HepG2 (cell line): ENCODE measurements at regions not wholly inside any gene's neighbourhood (a gene's known extent, or its start where the extent isn't known, plus 50 kb on each side); places are given as distances from the start of the nearest gene placed in this dataset.

Experiments
- ATAC-seq: fragments of 200-7000 bp; cut with Tn5 transposase; 3 replicates; pipeline ENCODE4 v1.9.1; 2020; ENCODE audit warnings: mild to moderate bottlenecking, moderate library complexity
- BruUV-seq: library from RNA; stranded (reverse); fragments of 400-500 nt; replicated peaks from 2 replicates; lab custom pipeline; 2021; lab: Mats Ljungman, UMichigan
- CTCF ChIA-PET: fragments of 300-600 bp; formaldehyde crosslinking; extraction: SDS; loops from one replicate; lab custom pipeline; 2021; ENCODE audit warnings: low total read pairs, inconsistent platforms, low intra/inter-chr PET ratio; lab: Yijun Ruan, JAX
- POLR2A ChIA-PET: fragments of 350-600 bp; sonication (Branson Sonifier 250); formaldehyde crosslinking; loops from one replicate; lab custom pipeline; 2020; ENCODE audit warnings: antibody characterized with exemption, inconsistent platforms; lab: Yijun Ruan, JAX
- DNase-seq: peaks from one replicate; pipeline ENCODE4 v3.0.0-alpha.2; 2015; ENCODE audit warnings: low spot score
- FAIRE-seq: peaks from 3 replicates; lab custom pipeline; 2011; peaks lifted over from hg19 to GRCh38; lab: Jason Lieb, UNC
- H2AFZ ChIP-seq: one replicate; pipeline ENCODE4 v1.6.1; 2011; ENCODE audit warnings: low read length, inconsistent platforms
- H3K27ac ChIP-seq: fragments of 300-600 bp; 3 replicates; pipeline ENCODE4 v1.8.0; 2011; ENCODE audit warnings: mixed run types, mild to moderate bottlenecking, mixed read lengths, low read length, inconsistent platforms; ENCODE audit not compliant: insufficient read depth; ENCODE audit errors: extremely low read length
- H3K27me3 ChIP-seq, 2 experiments: fragments of 200-600 bp in 1 of 2; 2 replicates in 1 of 2; 3 replicates in 1 of 2; pipeline versions ENCODE4 v1.6.0 to v1.8.0; 2011; ENCODE audit warnings: low read length in 2 of 2, mild to moderate bottlenecking in 2 of 2, moderate library complexity in 2 of 2, inconsistent platforms in 1 of 2; ENCODE audit not compliant: insufficient read depth in 2 of 2, control insufficient read depth in 1 of 2
- H3K36me3 ChIP-seq, 2 experiments: fragments of 200-600 bp in 1 of 2; replicated peaks in 1 of 2; 2 replicates in 1 of 2; 3 replicates in 1 of 2; pipeline versions ENCODE4 v1.5.1 to v1.8.0; 2011; ENCODE audit warnings: low read length in 2 of 2, inconsistent platforms in 1 of 2; ENCODE audit not compliant: insufficient read depth in 2 of 2, control insufficient read depth in 1 of 2
- H3K4me1 ChIP-seq: 2 replicates; pipeline ENCODE4 v1.5.1; 2012; ENCODE audit warnings: low read length, inconsistent platforms; ENCODE audit not compliant: insufficient read depth
- H3K4me2 ChIP-seq: 2 replicates; pipeline ENCODE4 v1.6.0; 2011; ENCODE audit warnings: low read depth, low read length, inconsistent platforms
- H3K4me3 ChIP-seq, 3 experiments: fragments of 200-600 bp in 1 of 3; sonication (generic), shearing (Covaris generic) in 1 of 3; replicated peaks in 1 of 3; 2 replicates each; pipeline ENCODE4 v1.5.1; 2011 to 2016; ENCODE audit warnings: low read length in 3 of 3, inconsistent platforms in 2 of 3, low read depth in 2 of 3, mild to moderate bottlenecking in 2 of 3, control low read depth in 1 of 3, mixed read lengths in 1 of 3; ENCODE audit not compliant: insufficient read depth in 1 of 3
- H3K79me2 ChIP-seq: one replicate; pipeline ENCODE4 v1.6.1; 2011; ENCODE audit warnings: low read length, inconsistent platforms; ENCODE audit not compliant: insufficient read depth
- H3K9ac ChIP-seq: 2 replicates; pipeline ENCODE4 v1.6.0; 2011; ENCODE audit warnings: mild to moderate bottlenecking, low read depth, low read length, inconsistent platforms; ENCODE audit not compliant: insufficient read depth
- H3K9me3 ChIP-seq: 2 replicates; pipeline ENCODE4 v1.5.1; 2012; ENCODE audit warnings: mild to moderate bottlenecking, low read length
- H4K20me1 ChIP-seq: 2 replicates; pipeline ENCODE4 v1.6.0; 2011; ENCODE audit warnings: inconsistent platforms, mild to moderate bottlenecking, low read length, moderate library complexity; ENCODE audit not compliant: insufficient read depth
- BORCS8-MEF2B ChIP-seq: sonication (generic); formaldehyde crosslinking; IDR thresholded peaks from 2 replicates; pipeline ENCODE4 v1.8.0; 2022; ENCODE audit warnings: mild to moderate bottlenecking, missing genetic modification reagents
- EEA1 ChIP-seq: sonication (generic); formaldehyde crosslinking; IDR thresholded peaks from 2 replicates; pipeline ENCODE4 v1.5.1; 2020; ENCODE audit warnings: mild to moderate bottlenecking, missing genetic modification reagents, borderline replicate concordance
- ELF1 ChIP-seq: sonication (generic); formaldehyde crosslinking; IDR thresholded peaks from 2 replicates; pipeline ENCODE4 v1.4.0; 2020; ENCODE audit warnings: missing genetic modification reagents
- FOSL2 ChIP-seq: sonication (generic); formaldehyde crosslinking; IDR thresholded peaks from 2 replicates; pipeline ENCODE4 v1.4.0; 2020; ENCODE audit warnings: missing genetic modification reagents
- HNRNPUL1 ChIP-seq: fragments of 200-400 bp; formaldehyde crosslinking; IDR thresholded peaks from 2 replicates; pipeline ENCODE4 v1.6.1; 2017; ENCODE audit warnings: low read depth, mild to moderate bottlenecking, low read length, moderate library complexity
- POLR2A ChIP-seq, 2 experiments: IDR thresholded peaks; 2 replicates each; pipeline ENCODE4 v1.6.1; 2011; ENCODE audit warnings: low read depth in 2 of 2, low read length in 2 of 2, mild to moderate bottlenecking in 1 of 2, moderate library complexity in 1 of 2; ENCODE audit not compliant: insufficient read depth in 1 of 2
- RNF2 ChIP-seq: fragments of 450-650 bp; conservative IDR thresholded peaks from 2 replicates; pipeline ENCODE4 v1.6.1; 2016; ENCODE audit warnings: low read depth
- ZMYM3 ChIP-seq: sonication (generic); formaldehyde crosslinking; IDR thresholded peaks from 2 replicates; pipeline ENCODE4 v1.5.1; 2020; ENCODE audit warnings: mild to moderate bottlenecking, missing genetic modification reagents
- ZNF7 ChIP-seq: IDR thresholded peaks from 2 replicates; pipeline ENCODE4 v1.6.1; 2016; ENCODE audit warnings: missing biosample characterization, missing genetic modification reagents
- ZNF724P ChIP-seq: sonication (generic); formaldehyde crosslinking; IDR thresholded peaks from 2 replicates; pipeline ENCODE4 v1.8.0; 2022; ENCODE audit warnings: missing genetic modification reagents, borderline replicate concordance
- ZNF768 ChIP-seq: sonication (generic); formaldehyde crosslinking; IDR thresholded peaks from 2 replicates; pipeline ENCODE4 v1.4.0; 2020; ENCODE audit warnings: missing genetic modification reagents
- WGBS: methylation state at CpG from one replicate; pipeline ENCODE4 v1.1.6; 2017; ENCODE audit warnings: low lambda C conversion rate; 5-methylcytosine and 5-hydroxymethylcytosine counted together
- in situ Hi-C: cut with HindIII; loops from 2 replicates; pipeline ENCODE4 v1.10.0; 2017; ENCODE audit warnings: low pct_unique_long_range_greater_than_20kb; ENCODE audit not compliant: extremely low pct_ligation_motif_present
- intact Hi-C: fragments of 100-400 bp; cut with micrococcal nuclease; formaldehyde crosslinking; loops from one replicate; pipeline ENCODE4 v1.10.0; 2022; ENCODE audit not compliant: unreplicated experiment
- TF ChIP-seq, protein P1 (sequence below): sonication (generic); formaldehyde crosslinking; conservative IDR thresholded peaks from 2 replicates; pipeline ENCODE4 v1.8.0; 2022; ENCODE audit warnings: low read depth, missing genetic modification reagents
- TF ChIP-seq, protein P2 (sequence below): sonication (generic); formaldehyde crosslinking; IDR thresholded peaks from 2 replicates; pipeline ENCODE4 v1.8.1; 2023; ENCODE audit warnings: mild to moderate bottlenecking, missing genetic modification reagents
- TF ChIP-seq, protein P3 (sequence below): sonication (generic); formaldehyde crosslinking; IDR thresholded peaks from 2 replicates; pipeline ENCODE4 v1.4.0; 2020; ENCODE audit warnings: missing genetic modification reagents
- TF ChIP-seq, protein P4 (sequence below): sonication (generic); formaldehyde crosslinking; IDR thresholded peaks from 2 replicates; pipeline ENCODE4 v1.5.0; 2020; ENCODE audit warnings: missing genetic modification reagents

DNA sequence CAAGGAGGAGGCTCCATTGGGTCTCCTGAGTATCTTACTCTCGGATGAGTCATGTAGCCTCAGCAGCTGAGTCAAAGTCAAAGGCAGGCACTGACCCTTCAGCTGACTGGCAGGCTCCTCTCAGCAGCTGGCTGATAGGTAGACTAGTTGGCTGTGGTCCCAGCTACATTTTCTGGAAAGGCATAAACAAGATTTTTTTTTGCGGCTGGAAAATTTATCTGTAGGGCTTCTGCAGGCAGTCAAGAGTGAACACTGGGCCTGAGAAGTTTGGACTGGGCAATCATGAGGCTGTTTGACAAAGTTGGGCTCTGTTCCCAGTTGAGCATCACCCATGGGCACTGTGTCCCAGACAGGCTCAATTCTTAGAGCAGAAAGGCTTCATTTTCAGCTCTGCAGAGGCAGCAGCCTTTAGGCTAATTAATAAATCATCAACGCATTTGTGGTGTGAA lies 796.2 kb downstream of the CCSER2 start:
- Histone ChIP-seq H3K27ac (no peak overlapping the region), H3K9me3 (peaks cover 10% of the 10 kb centered on the region), H4K20me1 (no peaks in the 10 kb centered on the region), H3K9ac (no peak overlapping the region), H3K4me1 (no peaks in the 10 kb centered on the region), H3K4me3 (no peak overlapping the region), H2AFZ (no peak overlapping the region), H3K36me3 (no peaks in the 10 kb centered on the region), H3K4me2 (no peak overlapping the region), H3K27me3 (no peaks in the 10 kb centered on the region), H3K79me2 (no peaks in the 10 kb centered on the region)
- TF ChIP-seq ZNF768 (CRISPR knock-in tag): no peak
- no peak for TF ChIP-seq EEA1 (CRISPR knock-in tag)
- no peak for TF ChIP-seq POLR2A (IDR thresholded peaks at IDR 0.05; ENCODE audit: insufficient read depth in 1 of 2, low read depth in 2 of 2, low read length in 2 of 2)
- no peak for TF ChIP-seq ZMYM3 (CRISPR knock-in tag)
- TF ChIP-seq ZNF7 (CRISPR knock-in tag): no peak
- no peak for TF ChIP-seq ZNF724P
- no peak for TF ChIP-seq FOSL2 (CRISPR knock-in tag)
- TF ChIP-seq, protein P1, sequence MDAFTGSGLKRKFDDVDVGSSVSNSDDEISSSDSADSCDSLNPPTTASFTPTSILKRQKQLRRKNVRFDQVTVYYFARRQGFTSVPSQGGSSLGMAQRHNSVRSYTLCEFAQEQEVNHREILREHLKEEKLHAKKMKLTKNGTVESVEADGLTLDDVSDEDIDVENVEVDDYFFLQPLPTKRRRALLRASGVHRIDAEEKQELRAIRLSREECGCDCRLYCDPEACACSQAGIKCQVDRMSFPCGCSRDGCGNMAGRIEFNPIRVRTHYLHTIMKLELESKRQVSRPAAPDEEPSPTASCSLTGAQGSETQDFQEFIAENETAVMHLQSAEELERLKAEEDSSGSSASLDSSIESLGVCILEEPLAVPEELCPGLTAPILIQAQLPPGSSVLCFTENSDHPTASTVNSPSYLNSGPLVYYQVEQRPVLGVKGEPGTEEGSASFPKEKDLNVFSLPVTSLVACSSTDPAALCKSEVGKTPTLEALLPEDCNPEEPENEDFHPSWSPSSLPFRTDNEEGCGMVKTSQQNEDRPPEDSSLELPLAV (CRISPR knock-in tag): no peak
- TF ChIP-seq HNRNPUL1: no peak
- intact Hi-C loops (no loop called here), in situ Hi-C loops (no loop called here)
- WGBS: 0% methylated on average over 1 of the region's 3 CpGs
- DNase-seq (no peak), FAIRE-seq (no peak), ATAC-seq (no peak)
- POLR2A ChIA-PET: no interaction called here
- CTCF ChIA-PET: no interaction called here
- no TSS peak for BruUV-seq

DNA sequence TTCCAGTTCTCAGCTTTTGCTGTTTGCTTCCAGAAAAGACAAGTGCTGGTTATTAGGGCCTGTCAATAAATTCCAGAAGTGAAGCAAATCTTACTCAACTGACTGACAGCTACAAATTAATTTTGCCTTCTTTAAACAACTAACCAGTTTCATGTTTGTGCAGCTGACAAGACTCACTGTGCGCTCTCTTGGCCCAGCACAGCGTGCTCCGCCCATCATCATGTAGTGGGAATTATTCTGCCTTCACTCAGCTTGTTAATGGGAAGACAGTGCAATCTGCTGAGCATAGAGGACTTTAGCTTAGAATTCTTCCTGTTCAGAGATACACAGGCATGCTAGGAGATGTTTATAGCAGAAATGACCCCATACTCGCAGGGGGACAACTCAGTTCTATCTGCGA lies 808.9 kb downstream of the CCSER2 start:
- no peak overlapping the region for H3K4me3 ChIP-seq
- H2AFZ ChIP-seq: no peak overlapping the region
- no TSS peak for BruUV-seq
- H3K9me3 ChIP-seq: no peaks in the 10 kb centered on the region
- CTCF ChIA-PET: no interaction called here
- no peaks in the 10 kb centered on the region for H3K27me3 ChIP-seq
- H3K4me1 ChIP-seq: no peaks in the 10 kb centered on the region
- no peaks in the 10 kb centered on the region for H4K20me1 ChIP-seq
- H3K27ac ChIP-seq: no peak overlapping the region
- ATAC-seq (no peak), FAIRE-seq (no peak), DNase-seq (no peak)
- H3K9ac ChIP-seq: no peak overlapping the region
- in situ Hi-C loops: no loop called here
- H3K4me2 ChIP-seq: no peak overlapping the region
- intact Hi-C loops: no loop called here
- WGBS: 25% methylated on average over 5 of the region's 5 CpGs
- H3K79me2 ChIP-seq: no peaks in the 10 kb centered on the region
- H3K36me3 ChIP-seq: no peaks in the 10 kb centered on the region
- POLR2A ChIA-PET: no interaction called here
- no peak for TF ChIP-seq RNF2
- no peak for TF ChIP-seq ELF1
- TF ChIP-seq, protein P2, sequence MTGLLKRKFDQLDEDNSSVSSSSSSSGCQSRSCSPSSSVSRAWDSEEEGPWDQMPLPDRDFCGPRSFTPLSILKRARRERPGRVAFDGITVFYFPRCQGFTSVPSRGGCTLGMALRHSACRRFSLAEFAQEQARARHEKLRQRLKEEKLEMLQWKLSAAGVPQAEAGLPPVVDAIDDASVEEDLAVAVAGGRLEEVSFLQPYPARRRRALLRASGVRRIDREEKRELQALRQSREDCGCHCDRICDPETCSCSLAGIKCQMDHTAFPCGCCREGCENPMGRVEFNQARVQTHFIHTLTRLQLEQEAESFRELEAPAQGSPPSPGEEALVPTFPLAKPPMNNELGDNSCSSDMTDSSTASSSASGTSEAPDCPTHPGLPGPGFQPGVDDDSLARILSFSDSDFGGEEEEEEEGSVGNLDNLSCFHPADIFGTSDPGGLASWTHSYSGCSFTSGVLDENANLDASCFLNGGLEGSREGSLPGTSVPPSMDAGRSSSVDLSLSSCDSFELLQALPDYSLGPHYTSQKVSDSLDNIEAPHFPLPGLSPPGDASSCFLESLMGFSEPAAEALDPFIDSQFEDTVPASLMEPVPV (CRISPR knock-in tag): no peak
- TF ChIP-seq BORCS8-MEF2B (CRISPR knock-in tag): no peak
- TF ChIP-seq, protein P3, sequence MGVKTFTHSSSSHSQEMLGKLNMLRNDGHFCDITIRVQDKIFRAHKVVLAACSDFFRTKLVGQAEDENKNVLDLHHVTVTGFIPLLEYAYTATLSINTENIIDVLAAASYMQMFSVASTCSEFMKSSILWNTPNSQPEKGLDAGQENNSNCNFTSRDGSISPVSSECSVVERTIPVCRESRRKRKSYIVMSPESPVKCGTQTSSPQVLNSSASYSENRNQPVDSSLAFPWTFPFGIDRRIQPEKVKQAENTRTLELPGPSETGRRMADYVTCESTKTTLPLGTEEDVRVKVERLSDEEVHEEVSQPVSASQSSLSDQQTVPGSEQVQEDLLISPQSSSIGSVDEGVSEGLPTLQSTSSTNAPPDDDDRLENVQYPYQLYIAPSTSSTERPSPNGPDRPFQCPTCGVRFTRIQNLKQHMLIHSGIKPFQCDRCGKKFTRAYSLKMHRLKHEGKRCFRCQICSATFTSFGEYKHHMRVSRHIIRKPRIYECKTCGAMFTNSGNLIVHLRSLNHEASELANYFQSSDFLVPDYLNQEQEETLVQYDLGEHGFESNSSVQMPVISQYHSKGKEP (CRISPR knock-in tag): no peak
- TF ChIP-seq, protein P4, sequence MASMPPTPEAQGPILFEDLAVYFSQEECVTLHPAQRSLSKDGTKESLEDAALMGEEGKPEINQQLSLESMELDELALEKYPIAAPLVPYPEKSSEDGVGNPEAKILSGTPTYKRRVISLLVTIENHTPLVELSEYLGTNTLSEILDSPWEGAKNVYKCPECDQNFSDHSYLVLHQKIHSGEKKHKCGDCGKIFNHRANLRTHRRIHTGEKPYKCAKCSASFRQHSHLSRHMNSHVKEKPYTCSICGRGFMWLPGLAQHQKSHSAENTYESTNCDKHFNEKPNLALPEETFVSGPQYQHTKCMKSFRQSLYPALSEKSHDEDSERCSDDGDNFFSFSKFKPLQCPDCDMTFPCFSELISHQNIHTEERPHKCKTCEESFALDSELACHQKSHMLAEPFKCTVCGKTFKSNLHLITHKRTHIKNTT (CRISPR knock-in tag): no peak
